KOPT-K1 (cell line): ENCODE measurements at regions not wholly inside any gene's neighbourhood (a gene's known extent, or its start where the extent isn't known, plus 50 kb on each side); places are given as distances from the start of the nearest gene placed in this dataset.
"Not testable (repeated sequence)": the region's sequence is repeated elsewhere in the genome, so short reads cannot be mapped to it uniquely, and the experiment has no call there.

Source experiments
- H3K27ac ChIP-seq: fragments of 200-600 bp; sonication (generic); 2 replicates; pipeline ENCODE4 v1.5.1; 2016; ENCODE audit warnings: antibody characterized with exemption, mild to moderate bottlenecking, low read depth, low read length; ENCODE audit not compliant: poor library complexity, severe bottlenecking
- H3K36me3 ChIP-seq: fragments of 200-600 bp; sonication (generic); 2 replicates; pipeline ENCODE4 v1.5.1; 2017; ENCODE audit warnings: antibody characterized with exemption, mild to moderate bottlenecking, low read length, moderate library complexity; ENCODE audit not compliant: insufficient read depth
- H3K9me3 ChIP-seq: fragments of 200-600 bp; sonication (generic); 2 replicates; pipeline ENCODE4 v1.5.1; 2017; ENCODE audit warnings: antibody characterized with exemption, low read length, mild to moderate bottlenecking; ENCODE audit not compliant: insufficient read depth, poor library complexity, severe bottlenecking

DNA sequence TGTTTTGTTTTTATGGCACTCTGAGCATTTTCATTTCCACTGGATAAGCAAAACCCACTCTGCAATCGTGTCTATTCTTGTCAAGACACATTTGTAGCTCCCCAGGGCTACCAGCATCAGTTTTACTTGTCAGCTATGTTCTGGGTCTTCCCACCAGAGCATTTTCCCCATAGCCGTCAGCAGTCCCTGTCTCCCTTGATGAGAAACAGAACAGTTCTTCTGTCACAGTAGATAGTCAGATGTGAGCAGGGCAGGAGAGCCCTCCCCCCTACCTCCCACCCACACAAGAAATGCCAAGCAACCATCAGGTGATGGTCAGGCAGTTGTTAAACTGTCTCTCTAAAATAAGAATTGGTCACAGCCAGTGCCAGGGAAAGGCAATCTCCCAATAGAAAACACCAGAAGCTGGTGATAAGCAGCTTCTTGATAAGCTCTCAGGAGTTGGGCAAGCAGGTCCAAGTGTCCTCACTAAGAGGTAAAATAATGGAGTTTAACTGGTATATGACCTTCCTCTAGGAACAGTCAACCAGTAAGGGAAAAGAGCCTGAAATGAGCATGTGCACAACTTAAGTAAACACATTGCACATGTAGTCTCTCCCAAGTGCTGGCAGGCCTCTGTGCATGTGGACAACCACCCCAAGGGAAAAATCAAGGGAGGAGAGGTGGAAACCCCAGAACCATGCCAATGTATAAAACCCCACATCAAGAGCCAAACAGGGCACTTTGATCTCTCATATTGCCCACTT is 208.2 kb downstream of the S1PR1 start:
- Histone ChIP-seq H3K27ac (no peak overlapping the region), H3K9me3 (no peaks in the 10 kb centered on the region), H3K36me3 (no peaks in the 10 kb centered on the region)

DNA sequence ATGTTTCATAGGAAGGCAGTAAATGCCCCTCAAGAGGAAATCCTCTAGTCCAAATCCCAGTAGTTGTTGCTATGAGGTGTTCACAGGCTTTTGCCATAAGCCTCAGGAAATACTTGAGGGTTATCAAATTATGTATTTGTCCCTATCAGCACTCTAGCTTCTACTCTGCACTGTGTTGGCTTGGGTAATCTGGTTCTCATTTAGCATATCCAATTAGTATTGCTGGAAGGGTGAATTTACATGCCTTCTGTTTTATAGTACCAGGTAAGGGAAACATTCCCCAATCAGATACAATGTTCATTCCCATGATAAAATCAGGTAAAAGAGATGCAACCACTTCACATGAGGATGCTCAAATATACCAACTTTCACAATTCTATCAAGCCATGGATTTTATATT is 211.2 kb downstream of the S1PR1 start:
- peaks cover 24% of the 10 kb centered on the region for H3K9me3 ChIP-seq

GRCh38 chr1:101450691-101451090 is 213.9 kb downstream of the S1PR1 start:
- peaks cover 24% of the 10 kb centered on the region for H3K9me3 ChIP-seq
- not testable (repeated sequence) for H3K36me3 ChIP-seq, H3K27ac ChIP-seq

More for the DNA sequence above, 211.2 kb downstream of the S1PR1 start:
- H3K27ac ChIP-seq = no peak overlapping the region
- no peaks in the 10 kb centered on the region for H3K36me3 ChIP-seq

- peaks cover 24% of the 10 kb centered on the region for H3K9me3 ChIP-seq
- peak overlapping the region; percentile 66 for H3K27ac ChIP-seq
- no peaks in the 10 kb centered on the region for H3K36me3 ChIP-seq
Measured at GRCh38 chr1:101451888-101452287, 215.1 kb downstream of the S1PR1 start.

- peaks cover 24% of the 10 kb centered on the region for H3K9me3 ChIP-seq
- peak overlapping the region; percentile 66 for H3K27ac ChIP-seq
- no peaks in the 10 kb centered on the region for H3K36me3 ChIP-seq
Measured at GRCh38 chr1:101452825-101453224, 216.0 kb downstream of the S1PR1 start.

DNA sequence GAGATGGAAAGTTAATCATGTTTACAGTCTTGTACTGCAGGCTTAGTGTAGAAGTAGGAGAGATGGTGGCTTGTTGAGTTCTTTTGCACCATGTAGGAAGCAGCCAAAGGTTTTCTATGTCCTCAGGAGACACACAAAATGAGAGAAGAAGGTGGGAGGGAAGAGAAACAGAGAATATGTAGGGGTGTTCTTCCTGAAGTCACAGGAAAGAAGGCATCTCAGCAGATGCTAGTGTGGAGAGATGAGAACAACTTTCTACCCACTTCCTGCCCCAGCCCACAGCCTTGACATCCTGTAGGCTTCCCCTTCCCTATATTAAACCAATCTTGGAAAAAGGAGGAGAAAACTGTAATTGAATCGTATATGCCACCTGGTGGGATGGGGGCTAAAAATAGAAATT is 217.0 kb downstream of the S1PR1 start:
- Histone ChIP-seq H3K27ac (peak overlapping the region; percentile 66), H3K9me3 (peaks cover 24% of the 10 kb centered on the region)

DNA sequence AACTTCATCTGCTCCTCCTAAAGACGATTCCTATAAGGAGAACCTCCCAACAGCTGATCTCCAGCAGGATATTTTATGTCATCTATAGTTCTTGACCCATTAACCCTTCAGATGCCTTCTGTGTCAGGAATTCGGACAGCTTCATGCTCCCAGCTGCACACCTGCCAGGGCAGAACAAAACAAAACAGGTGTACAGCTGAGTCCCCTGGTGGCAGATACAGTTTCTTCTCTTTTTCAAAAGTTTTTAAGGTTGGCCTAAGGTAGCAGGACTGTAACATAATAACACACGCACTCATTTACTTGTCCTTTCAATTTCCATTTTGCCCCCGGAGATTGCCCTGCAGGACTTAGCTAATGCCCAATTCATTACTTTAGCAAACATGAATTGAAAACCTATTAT is 218.3 kb downstream of the S1PR1 start:
- Histone ChIP-seq H3K36me3 (no peaks in the 10 kb centered on the region), H3K9me3 (peaks cover 24% of the 10 kb centered on the region), H3K27ac (no peak overlapping the region)

More for the DNA sequence above, 217.0 kb downstream of the S1PR1 start:
- no peaks in the 10 kb centered on the region for H3K36me3 ChIP-seq

DNA sequence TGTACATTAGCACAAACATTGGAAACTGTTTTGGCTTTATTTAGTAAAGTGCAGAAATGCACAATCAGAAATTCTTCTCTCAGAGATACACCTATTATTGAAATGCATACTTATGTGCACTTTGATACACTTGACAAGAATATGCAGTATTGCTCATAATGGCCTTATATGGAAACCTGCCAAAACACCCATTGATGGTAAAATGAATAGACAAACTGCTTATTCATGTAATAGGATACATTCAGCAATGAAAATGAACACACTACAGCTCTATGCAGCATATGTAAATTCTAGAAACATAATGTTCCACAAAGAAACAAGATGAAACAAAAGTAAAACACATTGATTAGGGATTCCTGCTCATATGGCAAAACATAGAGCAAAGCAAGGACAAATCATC is 223.9 kb downstream of the S1PR1 start:
- Histone ChIP-seq H3K27ac (no peak overlapping the region), H3K36me3 (no peaks in the 10 kb centered on the region), H3K9me3 (peaks cover 6% of the 10 kb centered on the region)

GRCh38 chr1:101463195-101463594 is 226.4 kb downstream of the S1PR1 start:
- H3K27ac ChIP-seq = no peak overlapping the region
- H3K36me3 ChIP-seq = no peaks in the 10 kb centered on the region
- H3K9me3 ChIP-seq = peaks cover 6% of the 10 kb centered on the region

DNA sequence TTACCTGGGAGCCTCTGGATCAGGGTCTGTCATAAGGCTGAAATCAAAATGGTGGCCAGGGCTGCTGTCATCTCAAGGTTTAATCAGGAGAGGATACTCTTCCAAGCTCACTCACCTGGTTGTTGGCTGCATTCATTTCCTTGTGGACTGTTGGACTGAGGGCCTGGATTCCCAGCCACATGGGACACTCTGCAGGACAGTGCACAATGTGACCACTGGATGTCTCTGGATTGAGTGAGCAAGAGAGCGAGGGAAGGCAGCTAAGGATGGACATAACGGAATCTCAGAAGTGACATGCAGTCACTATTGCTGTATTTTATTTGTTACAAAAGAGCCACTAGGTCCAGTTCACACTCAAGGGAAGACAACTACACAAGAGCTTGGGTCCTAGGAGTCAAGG is 229.1 kb downstream of the S1PR1 start:
- Histone ChIP-seq H3K9me3 (peaks cover 6% of the 10 kb centered on the region), H3K27ac (no peak overlapping the region), H3K36me3 (no peaks in the 10 kb centered on the region)

DNA sequence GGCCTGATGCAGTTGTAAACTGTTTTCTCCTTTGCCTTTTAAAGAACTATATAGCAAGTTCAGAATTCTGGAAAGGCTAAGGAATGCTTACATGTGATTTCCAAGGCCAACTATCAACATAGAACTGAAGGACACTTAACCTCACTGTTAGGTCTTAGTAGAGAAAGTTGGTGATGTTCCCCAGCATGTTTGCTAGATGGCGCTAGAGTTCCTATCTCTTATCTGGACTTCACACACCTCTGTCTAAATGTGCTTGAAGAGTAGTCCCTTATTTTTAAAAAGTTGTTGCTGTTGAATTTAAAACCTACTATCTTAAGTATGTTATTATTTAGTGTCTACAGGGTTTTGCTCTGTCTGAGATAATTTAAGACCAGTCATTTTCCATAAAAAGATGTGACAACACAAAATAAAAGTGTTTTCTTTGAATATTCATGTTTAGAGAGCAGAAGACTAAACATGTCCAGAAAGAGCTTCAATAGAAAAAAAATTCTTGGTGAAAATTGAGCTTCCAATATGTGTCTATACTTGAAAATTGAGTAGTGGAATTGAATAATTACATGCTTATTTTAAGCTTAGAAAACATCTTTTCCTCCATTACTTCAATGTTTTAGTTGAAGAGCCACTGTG is 237.3 kb downstream of the S1PR1 start:
- H3K27ac ChIP-seq = no peak overlapping the region
- H3K9me3 ChIP-seq = peaks cover 6% of the 10 kb centered on the region
- no peaks in the 10 kb centered on the region for H3K36me3 ChIP-seq

DNA sequence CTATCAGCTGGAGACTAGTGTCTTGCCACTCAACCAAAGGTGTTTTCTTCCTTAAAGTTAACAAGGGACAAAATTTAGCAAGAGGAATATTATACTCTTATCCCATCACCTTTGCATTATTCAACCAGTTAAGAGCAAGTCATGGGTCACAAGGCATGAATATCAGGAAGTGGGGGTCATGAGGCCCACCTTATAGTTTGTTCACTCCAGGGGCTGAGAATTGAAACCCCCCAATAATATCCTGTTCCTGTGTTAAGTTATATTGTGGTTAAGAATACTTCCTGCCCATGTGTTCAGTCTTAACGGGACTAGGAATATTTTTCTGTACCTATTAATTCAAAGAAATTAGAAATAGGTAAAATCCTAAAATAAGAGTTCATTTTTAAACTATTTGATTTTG is 239.7 kb downstream of the S1PR1 start:
- peaks cover 7% of the 10 kb centered on the region for H3K9me3 ChIP-seq
- H3K27ac ChIP-seq = peak overlapping the region; percentile 39
- H3K36me3 ChIP-seq = no peaks in the 10 kb centered on the region

DNA sequence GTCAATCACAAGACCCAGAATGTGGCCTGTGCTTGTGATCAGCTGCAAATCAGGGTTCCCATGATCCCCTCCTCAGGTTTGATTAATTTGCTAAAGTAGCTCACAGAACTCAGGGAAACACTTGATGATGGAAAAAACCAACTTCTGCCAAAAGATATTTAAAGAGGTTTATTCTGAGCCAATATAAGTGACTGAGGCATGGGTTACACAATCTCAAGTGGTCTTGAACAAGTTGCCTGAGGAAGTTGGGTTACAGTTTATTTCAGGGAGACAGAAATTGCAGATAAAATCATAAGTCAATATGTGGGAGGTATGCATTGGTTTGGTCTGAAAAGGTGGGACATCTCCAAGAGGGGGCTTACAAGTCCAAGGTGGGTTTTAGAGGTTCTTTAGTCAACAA is 243.1 kb downstream of the S1PR1 start:
- no peak overlapping the region for H3K27ac ChIP-seq
- peaks cover 4% of the 10 kb centered on the region for H3K9me3 ChIP-seq
- no peaks in the 10 kb centered on the region for H3K36me3 ChIP-seq

GRCh38 chr1:101482306-101482705 is 245.5 kb downstream of the S1PR1 start:
- Histone ChIP-seq H3K36me3 (no peaks in the 10 kb centered on the region), H3K9me3 (peaks cover 4% of the 10 kb centered on the region), H3K27ac (no peak overlapping the region)

DNA sequence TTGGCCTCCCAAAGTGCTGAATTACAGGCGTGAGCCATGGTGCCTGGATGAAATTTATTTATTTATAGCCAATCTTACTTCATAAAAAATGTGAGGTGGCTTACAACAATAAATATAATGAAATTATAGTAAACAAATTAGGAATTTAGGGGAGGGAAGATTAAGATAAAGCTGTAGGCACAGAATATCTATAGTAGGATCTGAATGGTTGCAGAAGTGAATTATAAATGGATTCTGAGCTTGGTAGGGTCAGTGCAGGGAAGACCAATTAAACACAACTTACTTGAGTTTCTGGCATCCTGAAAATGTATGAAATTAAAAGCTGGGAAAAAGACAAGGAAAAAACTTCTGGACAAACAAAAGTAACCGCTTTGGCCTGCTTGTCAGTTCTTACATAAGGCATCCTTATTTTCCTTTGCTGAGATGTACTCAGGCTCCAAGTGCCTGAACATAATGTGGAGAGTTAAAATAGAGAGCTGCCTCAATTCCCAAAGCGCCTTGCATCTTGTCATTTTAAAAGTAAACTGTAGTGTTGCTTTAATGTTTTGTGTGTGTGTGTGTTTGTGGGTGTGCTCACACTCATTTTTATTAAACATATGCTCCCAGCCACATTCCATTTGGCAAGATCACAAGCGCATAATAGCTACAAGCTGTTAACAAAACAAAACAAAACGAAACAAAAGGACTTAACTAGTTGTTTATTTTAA is 247.3 kb downstream of the S1PR1 start:
- no peak overlapping the region for H3K27ac ChIP-seq
- no peaks in the 10 kb centered on the region for H3K36me3 ChIP-seq
- H3K9me3 ChIP-seq = peaks cover 9% of the 10 kb centered on the region
